Cardiac muscle cell (in vitro differentiated cells and primary cell): ENCODE measurements at regions not wholly inside any gene's neighbourhood (a gene's known extent, or its start where the extent isn't known, plus 50 kb on each side); places are given as distances from the start of the nearest gene placed in this dataset.
A peak's percentile ranks its signal among the peaks of the same experiment; 100 is the strongest.

Experiments
- DNase-seq, 2 donors: peaks; one replicate each; pipeline versions ENCODE4 v3.0.0 to v3.0.0-alpha.2; 2010 to 2017; ENCODE audit warnings: low read depth in 1 of 2, low spot score in 1 of 2
- H3K27ac ChIP-seq: fragments of 200-600 bp; sonication (generic); 2 replicates; pipeline ENCODE4 v1.5.1; 2016
- H3K27me3 ChIP-seq: fragments of 200-600 bp; sonication (generic); 2 replicates; pipeline ENCODE4 v1.6.0; 2016; ENCODE audit warnings: control low read depth
- H3K36me3 ChIP-seq: fragments of 200-600 bp; sonication (generic); 2 replicates; pipeline ENCODE4 v1.5.1; 2016; ENCODE audit warnings: control low read depth
- H3K4me1 ChIP-seq: fragments of 200-600 bp; sonication (generic); 2 replicates; pipeline ENCODE4 v1.8.1; 2017; ENCODE audit warnings: low read depth, mild to moderate bottlenecking, mixed run types
- H3K4me3 ChIP-seq: fragments of 200-600 bp; sonication (generic); 2 replicates; pipeline ENCODE4 v1.5.1; 2016; ENCODE audit warnings: mild to moderate bottlenecking
- H3K9me3 ChIP-seq: fragments of 200-600 bp; sonication (generic); 2 replicates; pipeline ENCODE4 v1.5.1; 2017; ENCODE audit warnings: low read depth, mild to moderate bottlenecking, control low read depth
- TF ChIP-seq, protein P1 (sequence below): IDR thresholded peaks from 2 replicates; pipeline ENCODE4 v1.5.1; 2012; ENCODE audit warnings: low read depth, mild to moderate bottlenecking, low read length

DNA sequence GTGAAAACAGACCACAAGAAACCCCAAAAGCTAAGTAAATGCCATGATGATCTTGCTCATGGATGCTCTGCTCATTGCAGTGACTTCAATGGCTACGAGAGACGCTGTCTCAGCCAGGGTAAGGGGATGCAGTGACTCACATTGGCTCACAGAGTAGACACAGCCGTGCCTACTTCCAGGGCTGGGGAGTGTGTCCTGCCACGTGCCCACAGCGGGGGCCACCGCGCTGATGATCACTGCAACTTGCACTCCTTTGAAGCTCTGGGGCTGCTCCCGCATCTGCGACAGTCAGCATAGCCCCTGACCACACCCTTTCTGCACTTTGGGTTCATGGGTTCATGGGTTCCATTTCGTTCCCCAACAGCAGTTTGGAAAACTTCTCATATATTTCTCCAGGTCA is 231.4 kb upstream of the RPL38 start:
- TF ChIP-seq, protein P1, sequence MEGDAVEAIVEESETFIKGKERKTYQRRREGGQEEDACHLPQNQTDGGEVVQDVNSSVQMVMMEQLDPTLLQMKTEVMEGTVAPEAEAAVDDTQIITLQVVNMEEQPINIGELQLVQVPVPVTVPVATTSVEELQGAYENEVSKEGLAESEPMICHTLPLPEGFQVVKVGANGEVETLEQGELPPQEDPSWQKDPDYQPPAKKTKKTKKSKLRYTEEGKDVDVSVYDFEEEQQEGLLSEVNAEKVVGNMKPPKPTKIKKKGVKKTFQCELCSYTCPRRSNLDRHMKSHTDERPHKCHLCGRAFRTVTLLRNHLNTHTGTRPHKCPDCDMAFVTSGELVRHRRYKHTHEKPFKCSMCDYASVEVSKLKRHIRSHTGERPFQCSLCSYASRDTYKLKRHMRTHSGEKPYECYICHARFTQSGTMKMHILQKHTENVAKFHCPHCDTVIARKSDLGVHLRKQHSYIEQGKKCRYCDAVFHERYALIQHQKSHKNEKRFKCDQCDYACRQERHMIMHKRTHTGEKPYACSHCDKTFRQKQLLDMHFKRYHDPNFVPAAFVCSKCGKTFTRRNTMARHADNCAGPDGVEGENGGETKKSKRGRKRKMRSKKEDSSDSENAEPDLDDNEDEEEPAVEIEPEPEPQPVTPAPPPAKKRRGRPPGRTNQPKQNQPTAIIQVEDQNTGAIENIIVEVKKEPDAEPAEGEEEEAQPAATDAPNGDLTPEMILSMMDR = no peak
- Histone ChIP-seq H3K27ac (no peak overlapping the region), H3K36me3 (no peaks in the 10 kb centered on the region), H3K27me3 (peaks cover 8% of the 10 kb centered on the region), H3K9me3 (no peaks in the 10 kb centered on the region), H3K4me1 (no peaks in the 10 kb centered on the region), H3K4me3 (no peak overlapping the region)
- DNase-seq = no peak

DNA sequence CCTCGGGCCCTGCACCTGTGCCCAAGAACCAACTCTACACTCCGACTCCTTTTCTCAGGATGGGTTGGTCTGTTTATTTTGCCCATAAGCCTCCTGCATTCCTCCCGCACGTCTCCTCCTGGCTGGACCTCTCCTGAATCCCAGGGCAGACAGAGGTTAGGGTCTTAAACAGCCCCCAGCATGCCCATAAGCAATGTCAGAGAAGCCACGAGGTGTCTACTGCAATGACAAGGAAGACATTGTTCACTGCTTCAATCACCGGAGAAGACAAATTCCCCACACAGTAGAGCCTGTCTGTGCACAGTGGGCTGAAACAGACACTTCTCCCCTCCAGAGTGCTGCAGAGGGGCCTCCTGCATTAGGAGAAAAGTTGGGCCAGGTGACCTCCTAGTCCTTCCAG is 230.6 kb upstream of the RPL38 start:
- TF ChIP-seq, protein P1 = no peak
- no peak for DNase-seq
- no peaks in the 10 kb centered on the region for H3K4me1 ChIP-seq
- H3K9me3 ChIP-seq = no peaks in the 10 kb centered on the region
- H3K27ac ChIP-seq = no peak overlapping the region
- H3K27me3 ChIP-seq = peaks cover 8% of the 10 kb centered on the region
- no peaks in the 10 kb centered on the region for H3K36me3 ChIP-seq
- no peak overlapping the region for H3K4me3 ChIP-seq

DNA sequence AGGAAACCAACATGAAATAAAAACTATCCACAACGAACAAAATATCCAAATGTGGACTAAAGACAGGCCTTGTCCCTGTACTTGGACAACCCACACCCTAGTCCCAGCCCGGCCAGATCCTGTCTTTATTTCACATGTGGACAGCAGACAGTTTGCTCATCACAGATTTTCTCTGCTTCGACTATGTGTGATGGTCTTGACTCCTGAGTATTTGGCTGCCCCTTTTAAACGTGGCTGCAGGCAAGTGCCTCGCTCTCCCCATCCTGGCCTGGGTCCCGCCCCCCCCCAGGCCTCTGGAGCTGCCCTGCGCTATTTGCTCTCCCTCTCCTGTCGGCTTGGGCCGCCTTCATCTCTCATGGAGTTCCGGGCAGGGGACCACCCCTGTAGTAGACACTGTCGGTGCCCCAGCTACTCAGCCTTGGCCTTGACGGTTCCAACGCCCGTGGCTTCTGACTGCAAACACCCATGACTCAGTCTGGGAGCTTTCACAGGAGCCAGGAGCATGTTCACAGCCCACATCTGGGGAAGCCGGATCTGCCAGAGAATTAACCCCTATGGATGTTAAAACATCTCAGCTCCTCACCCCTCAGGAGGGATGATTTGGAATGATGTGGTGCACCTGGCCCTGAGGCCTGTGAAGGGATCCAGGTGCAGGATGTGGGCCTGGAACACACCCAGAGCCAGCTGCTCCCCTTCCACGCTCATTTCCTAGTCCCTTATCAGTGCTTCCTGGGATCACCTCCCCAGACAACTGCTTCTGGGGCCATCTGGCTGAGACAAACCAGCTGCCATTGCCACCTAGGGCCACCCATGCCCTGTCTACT is 229.7 kb upstream of the RPL38 start:
- TF ChIP-seq, protein P1 = no peak
- Histone ChIP-seq H3K27me3 (peaks cover 8% of the 10 kb centered on the region), H3K4me1 (no peaks in the 10 kb centered on the region), H3K36me3 (no peaks in the 10 kb centered on the region), H3K9me3 (no peaks in the 10 kb centered on the region), H3K27ac (no peak overlapping the region), H3K4me3 (no peak overlapping the region)
- peak in 1 of 2 donors; percentile 42 for DNase-seq

DNA sequence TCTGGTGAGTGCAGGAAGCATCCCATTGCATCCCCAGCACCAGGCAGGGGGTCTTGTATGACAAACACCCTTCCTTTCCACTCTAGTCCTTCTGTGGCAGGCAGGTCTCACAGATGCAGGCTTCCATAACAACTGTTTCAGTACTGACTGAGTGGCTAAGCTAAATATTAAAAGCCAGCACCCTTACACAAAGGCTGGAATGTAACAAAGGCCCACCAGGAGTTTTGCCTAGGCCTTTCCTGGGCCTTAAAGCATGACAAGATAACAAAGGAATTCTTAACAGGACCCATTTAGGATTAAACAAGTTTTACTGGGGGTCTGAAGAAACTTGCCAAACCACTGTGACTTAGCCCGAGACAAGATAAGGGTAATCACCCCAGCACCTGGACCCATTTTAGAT is 228.9 kb upstream of the RPL38 start:
- H3K27ac ChIP-seq = no peak overlapping the region
- TF ChIP-seq, protein P1 = no peak
- H3K4me1 ChIP-seq = no peaks in the 10 kb centered on the region
- no peaks in the 10 kb centered on the region for H3K36me3 ChIP-seq
- no peak for DNase-seq
- H3K27me3 ChIP-seq = peaks cover 8% of the 10 kb centered on the region
- H3K9me3 ChIP-seq = no peaks in the 10 kb centered on the region
- no peak overlapping the region for H3K4me3 ChIP-seq

DNA sequence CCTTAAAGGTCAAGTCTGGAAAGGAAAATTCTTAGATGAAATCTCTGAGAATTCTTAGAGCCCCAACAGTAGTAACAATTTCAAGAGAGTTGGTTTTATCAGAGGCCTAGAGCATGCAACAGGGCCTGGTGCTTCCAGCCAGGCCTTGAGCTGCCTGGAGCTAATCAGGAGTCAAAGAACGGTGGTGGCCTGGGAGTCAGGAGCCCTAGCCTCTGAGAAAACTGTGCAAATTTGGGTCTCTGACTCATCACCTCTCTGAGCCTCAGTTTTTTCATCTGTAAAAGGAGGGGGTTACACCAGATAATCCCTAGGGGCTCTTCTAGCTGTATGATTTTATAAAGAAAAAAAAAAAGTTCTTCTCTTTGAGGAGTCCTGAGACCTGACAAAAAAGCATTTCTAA is 227.3 kb upstream of the RPL38 start:
- TF ChIP-seq, protein P1 = no peak
- Histone ChIP-seq H3K36me3 (no peaks in the 10 kb centered on the region), H3K4me3 (no peak overlapping the region), H3K27me3 (peaks cover 6% of the 10 kb centered on the region), H3K9me3 (no peaks in the 10 kb centered on the region), H3K27ac (no peak overlapping the region), H3K4me1 (no peaks in the 10 kb centered on the region)
- DNase-seq = peak in 1 of 2 donors; percentile 7
